ENCODE measurements at regions not wholly inside any gene's neighbourhood (a gene's known extent, or its start where the extent isn't known, plus 50 kb on each side); places are given as distances from the start of the nearest gene placed in this dataset.
"Not testable (repeated sequence)": the region's sequence is repeated elsewhere in the genome, so short reads cannot be mapped to it uniquely, and the experiment has no call there.

DNA sequence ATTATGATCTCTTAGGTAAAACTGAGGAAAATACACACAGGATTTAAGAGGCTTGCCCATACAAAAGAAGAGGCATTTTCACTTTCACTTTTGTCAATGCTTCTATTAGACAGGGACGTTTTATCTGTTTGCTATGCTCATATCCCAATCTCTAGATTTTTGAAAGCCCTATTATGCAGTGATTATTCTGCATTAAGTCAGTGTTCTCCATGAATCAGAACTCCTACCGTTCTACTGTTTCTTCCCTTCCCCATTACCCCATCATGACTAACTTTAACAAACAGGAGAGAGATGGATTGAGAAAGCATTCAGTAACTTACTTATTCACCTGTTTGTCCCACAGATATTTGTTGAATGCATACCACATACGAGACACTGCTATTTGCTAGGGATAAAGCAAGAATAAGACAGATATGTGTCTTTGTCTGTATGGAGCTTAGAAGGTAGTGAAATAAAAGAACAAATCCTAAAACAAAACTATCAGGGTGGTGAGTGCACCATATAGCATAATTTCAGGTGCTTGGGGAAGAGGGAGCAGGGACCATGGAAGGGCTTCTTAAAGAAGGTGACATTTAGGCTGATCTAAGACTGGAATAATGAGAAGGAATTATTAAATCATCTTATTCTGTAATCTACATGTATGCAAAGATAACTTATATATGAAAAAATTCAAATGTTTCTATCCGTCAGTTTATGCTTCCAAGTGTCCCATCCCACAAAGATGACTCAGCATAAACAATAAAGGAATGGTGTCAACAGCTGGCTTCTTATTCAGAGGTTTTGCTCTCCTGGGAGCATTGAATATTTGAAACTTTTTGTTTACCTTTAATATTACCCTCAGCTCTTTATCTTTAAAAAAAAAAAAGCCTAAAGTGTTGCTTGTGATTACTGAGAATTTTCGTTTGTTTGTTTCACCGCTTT is 328.1 kb downstream of the HINT1 start:
- DNase-seq (ENCODE audit: low read depth) = no peak

- DNase-seq (ENCODE audit: low read depth) = not testable (repeated sequence)
Observed at GRCh38 chr5:130817598-130818384, 347.3 kb downstream of the HINT1 start.

DNA sequence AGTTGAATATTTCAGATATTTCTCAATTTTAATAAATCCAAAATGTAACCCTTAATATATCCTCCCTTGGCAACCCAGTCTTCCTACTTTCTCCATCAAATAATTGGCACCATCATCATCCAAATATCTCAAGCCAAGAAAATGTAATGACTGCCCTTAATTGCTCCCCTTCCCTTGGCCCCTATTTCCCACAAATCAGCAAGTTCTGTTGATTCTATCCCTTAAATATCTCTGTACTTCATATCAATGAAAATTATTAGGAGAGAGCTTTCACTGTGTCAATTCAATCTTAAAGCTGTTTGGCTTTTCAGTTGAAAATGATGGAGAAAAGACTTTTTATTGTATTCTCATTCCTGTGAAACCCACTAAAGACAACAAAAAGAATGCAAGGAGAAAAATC is 349.8 kb downstream of the HINT1 start:
- DNase-seq (ENCODE audit: low read depth) = no peak

DNA sequence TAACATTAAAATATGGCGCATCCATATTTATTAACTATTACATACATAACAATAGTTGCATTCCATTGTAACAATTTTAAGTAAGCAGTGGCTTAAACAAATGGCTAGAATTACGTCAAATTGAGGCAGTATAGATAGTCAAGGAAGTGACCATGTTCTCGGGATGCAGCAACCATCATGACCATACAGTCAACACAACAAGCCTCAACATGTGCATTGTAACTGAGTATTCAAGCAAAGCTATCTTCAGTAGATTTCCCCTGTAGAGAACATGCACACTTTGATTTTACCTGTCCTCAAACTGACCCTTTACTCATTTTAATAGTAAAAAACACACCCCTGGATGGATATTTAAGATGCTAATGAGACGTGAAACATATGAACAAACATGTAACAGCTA is 356.4 kb downstream of the HINT1 start:
- DNase-seq (ENCODE audit: low read depth) = no peak

- DNase-seq (ENCODE audit: low read depth) = no peak
Observed at GRCh38 chr5:130805648-130806047, 359.4 kb downstream of the HINT1 start.

DNA sequence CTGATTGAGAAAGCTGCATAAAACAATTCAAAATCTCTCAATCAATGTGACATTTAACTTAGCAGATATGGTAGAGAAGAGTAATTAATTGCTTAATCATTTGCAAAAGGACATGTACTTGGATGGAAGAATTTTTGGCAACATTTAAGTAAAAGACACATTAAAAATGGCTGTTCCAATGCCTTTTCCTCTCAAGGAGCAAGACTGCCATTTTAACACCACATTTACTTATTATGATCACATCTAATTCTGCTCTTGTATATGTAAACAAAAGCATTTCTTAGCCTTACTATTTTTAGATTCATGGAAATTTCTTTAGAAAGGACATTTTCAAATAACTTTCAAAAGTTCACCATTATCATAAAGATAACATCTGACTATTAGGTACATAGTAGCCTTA is 360.0 kb downstream of the HINT1 start:
- no peak for DNase-seq (ENCODE audit: low read depth)

GRCh38 chr5:130801963-130802362 is 363.1 kb downstream of the HINT1 start:
- no peak for DNase-seq (ENCODE audit: low read depth)

DNA sequence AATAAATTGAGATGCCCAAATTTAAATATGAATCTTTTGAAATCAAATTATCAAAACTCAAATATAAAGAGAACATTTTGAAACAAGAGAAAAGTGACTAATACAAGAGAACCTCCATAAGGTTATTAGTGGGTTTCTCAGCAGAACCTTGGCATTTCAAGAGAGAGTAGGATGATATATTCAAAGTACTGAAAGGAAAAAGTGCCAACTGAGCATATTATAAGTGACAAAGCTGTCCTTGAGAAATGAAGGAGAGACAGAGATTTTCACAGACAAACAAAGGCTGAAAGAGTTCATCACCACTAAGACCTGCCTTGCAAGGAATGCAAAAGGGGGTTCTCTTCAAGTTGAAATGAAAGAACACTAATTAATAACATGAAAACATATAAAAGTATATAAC is 366.0 kb downstream of the HINT1 start:
- no peak for DNase-seq (ENCODE audit: low read depth)

DNA sequence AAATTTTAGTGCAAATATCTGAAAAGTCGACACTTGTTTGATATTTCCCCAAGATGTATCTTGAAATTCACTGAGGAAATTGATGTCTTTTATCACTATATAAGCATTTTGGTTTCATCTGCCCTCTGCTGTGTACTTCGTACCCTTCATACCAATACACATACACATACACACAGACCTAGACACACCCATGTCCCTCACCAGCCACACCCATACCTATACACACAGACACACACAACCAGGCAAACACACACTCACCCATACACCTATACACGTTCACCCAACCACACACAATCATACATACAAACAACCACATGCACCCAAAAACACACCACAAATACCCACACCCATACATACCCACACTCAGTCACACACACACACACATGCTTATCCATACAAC is 367.8 kb downstream of the HINT1 start:
- DNase-seq (ENCODE audit: low read depth) = no peak

DNA sequence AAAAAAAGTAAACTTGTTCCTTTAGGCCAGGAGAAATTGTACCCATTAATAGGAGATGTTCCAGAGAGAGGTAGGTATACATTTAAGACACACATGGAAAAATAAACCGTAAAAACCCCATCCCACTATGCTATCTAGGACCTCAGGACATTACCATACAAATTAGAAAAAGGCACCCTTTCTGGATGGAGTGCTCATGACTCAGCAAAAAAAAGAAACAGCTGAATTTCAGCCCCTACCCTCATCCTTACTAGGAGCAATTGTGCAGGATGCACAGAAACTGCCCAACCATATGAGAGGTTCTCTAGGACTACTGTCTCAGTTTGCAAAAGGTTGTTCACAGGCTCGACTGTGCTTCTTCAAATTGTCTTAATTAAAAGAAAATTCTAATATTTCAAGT is 368.2 kb downstream of the HINT1 start:
- DNase-seq (ENCODE audit: low read depth) = no peak

GRCh38 chr5:130796032-130796431 is 369.0 kb downstream of the HINT1 start:
- no peak for DNase-seq (ENCODE audit: low read depth)

DNA sequence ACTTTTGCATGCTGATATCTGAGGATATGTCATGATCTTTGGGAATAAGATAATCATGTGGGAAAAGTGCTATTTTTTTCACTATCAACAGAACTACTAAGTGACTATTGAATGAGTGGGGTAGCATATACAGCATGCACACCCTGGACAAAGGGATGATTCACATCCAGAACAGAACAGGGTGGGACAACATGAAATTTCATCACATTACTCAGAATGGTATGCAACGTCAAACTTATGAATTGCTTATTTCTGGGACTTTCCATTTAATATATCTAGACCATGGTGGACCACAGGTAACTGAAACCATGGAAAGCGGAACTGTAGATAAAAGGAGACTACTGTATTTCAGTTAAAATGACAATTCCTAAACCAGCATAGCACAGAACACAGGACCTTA is 370.0 kb downstream of the HINT1 start:
- DNase-seq (ENCODE audit: low read depth) = no peak

- DNase-seq (ENCODE audit: low read depth) = no peak
Observed at GRCh38 chr5:130777794-130778193, 387.3 kb downstream of the HINT1 start.

DNA sequence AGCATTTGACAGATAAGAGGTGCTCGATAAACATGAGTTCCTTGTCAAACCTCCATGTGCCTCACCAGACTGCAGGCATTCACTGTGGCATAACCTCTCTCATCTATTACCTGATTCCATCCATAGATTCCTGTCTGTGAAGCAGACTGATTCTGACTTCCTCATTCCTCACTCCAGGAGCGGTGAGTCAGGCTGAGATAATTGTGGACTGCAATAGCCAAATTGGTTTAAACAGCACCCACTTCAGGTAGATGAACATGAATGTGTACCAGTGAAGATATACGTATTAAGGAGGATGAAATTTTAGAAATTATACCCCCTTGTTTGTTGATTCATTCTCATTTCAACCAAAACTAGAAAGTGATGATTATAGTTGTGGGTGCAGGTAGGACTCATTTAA is 391.2 kb downstream of the HINT1 start:
- no peak for DNase-seq (ENCODE audit: low read depth)

GRCh38 chr5:130762031-130762430 is 403.0 kb downstream of the HINT1 start:
- no peak for DNase-seq (ENCODE audit: low read depth)

DNA sequence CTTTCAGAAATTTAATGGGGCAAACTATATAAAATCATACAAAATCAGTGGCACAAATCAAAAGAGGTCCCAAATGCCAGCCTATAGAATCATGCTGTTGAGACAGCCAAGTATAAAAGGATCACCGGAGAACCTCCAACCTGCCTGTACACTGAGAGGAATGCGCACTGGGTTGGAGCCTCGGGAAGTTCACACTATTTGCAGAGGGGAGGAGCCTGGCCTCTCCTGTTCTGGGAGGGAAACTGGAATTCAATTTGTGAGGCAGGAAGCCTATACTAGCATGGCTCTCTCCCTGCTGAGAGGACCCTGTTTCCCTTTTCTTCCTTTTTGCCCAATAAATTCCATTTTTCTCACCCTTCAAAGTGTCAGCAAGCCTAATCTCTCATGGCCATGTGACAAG is 406.0 kb downstream of the HINT1 start:
- DNase-seq (ENCODE audit: low read depth) = no peak

GRCh38 chr5:130747556-130747955 is 417.5 kb downstream of the HINT1 start:
- DNase-seq (ENCODE audit: low read depth) = no peak

GRCh38 chr5:130746641-130747040 is 418.4 kb downstream of the HINT1 start:
- not testable (repeated sequence) for DNase-seq (ENCODE audit: low read depth)

GRCh38 chr5:130743092-130743491 is 422.0 kb downstream of the HINT1 start:
- no peak for DNase-seq (ENCODE audit: low read depth)

DNA sequence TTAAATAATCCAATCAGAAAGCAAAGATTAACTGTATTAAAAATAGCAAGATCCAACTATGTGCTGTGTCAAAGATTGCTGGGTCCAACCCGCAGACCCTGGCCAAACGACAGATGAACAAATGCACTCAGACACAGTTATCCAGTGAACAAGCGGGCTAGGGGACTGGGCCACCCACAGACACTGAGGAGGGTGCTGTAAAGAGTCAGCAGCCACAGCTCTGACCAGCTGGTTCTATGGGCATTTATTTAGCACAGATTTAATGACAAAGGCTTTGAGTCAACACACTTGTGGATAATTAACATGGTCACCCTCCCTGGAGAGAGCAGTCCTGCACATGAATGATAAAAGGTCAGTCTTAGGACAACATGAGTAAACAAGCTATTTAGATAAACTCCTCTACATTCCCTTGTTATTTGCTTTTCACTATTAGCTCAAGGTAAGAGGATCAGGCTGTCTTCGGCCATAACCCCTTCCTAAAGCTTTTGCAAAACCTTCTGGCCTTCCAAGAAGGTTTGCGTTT is 424.9 kb downstream of the HINT1 start:
- no peak for DNase-seq (ENCODE audit: low read depth)

DNA sequence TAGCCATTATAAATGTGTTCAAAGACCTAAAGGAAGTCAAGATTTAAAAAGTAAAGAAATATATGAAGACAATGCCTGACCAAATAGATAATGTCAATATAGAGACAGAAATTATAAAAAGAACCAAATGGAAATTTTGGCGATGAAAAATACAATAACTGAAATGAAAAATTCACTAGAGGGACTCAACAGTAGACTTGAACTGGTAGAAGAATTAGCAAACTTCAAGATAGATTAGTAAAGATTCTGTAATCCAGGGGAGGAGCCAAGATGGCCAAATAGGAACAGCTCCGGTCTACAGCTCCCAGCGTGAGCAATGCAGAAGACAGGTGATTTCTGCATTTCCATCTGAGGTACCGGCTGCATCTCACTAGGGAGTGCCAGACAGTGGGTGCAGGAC is 433.2 kb downstream of the HINT1 start:
- no peak for DNase-seq (ENCODE audit: low read depth)

DNA sequence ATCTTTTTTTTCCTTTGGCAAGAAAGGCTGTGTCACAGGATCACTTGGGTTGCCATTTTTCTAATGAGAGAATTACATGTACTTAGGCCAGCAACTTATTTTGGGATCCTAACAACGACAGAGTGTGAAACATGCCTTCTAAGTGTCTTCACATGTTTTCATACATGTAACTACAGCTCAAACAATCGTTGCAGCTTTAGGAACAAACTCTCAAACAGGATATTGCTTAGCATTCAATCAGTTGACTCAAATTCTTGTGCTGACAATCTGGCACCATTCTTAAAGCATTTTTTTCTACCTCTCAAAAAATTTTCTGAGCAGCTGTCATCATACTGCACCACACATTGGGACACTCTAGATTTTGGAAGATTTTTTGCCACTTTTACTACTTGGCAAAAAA is 435.5 kb downstream of the HINT1 start:
- no peak for DNase-seq (ENCODE audit: low read depth)

GRCh38 chr5:130727830-130728229 is 437.2 kb downstream of the HINT1 start:
- DNase-seq (ENCODE audit: low read depth) = no peak
